ENCODE measurements at regions not wholly inside any gene's neighbourhood (a gene's known extent, or its start where the extent isn't known, plus 50 kb on each side); places are given as distances from the start of the nearest gene placed in this dataset.

DNA sequence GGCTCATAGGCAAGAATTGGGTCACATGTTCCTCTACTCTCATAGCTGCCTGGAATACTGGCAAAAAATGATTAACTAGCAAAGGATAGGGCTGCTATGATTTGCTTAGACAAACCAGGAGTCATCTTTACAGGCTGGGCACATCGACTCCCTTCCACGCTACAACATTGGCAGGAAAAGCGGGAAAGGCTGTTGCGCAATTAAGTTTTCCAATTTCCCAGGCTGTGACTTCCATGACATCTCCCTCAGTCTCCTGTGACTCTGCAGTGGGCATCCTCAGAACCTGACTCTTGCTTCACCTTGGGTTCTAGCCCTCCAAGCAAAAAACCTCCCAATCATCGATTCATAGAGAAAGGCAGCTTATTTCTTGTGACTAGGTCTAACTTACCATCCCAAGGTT is 184.5 kb upstream of the E2F7 start:
- H3K4me3 ChIP-seq (ENCODE audit: low read depth, low read length): no peak overlapping the region
- no peak for TF ChIP-seq CTCF (IDR thresholded peaks at IDR 0.05; ENCODE audit: low read depth, low read length)

- no peak for TF ChIP-seq CTCF (IDR thresholded peaks at IDR 0.05; ENCODE audit: low read depth, low read length)
- H3K4me3 ChIP-seq (ENCODE audit: low read depth, low read length): no peak overlapping the region
Observed at GRCh38 chr12:77248036-77248435, 182.7 kb upstream of the E2F7 start.

GRCh38 chr12:77247542-77247941 is 182.2 kb upstream of the E2F7 start:
- no peak overlapping the region for H3K4me3 ChIP-seq (ENCODE audit: low read depth, low read length)
- TF ChIP-seq CTCF (IDR thresholded peaks at IDR 0.05; ENCODE audit: low read depth, low read length): no peak

GRCh38 chr12:77243345-77243744 is 178.0 kb upstream of the E2F7 start:
- no peak overlapping the region for H3K4me3 ChIP-seq (ENCODE audit: low read depth, low read length)
- TF ChIP-seq CTCF (IDR thresholded peaks at IDR 0.05; ENCODE audit: low read depth, low read length): no peak

DNA sequence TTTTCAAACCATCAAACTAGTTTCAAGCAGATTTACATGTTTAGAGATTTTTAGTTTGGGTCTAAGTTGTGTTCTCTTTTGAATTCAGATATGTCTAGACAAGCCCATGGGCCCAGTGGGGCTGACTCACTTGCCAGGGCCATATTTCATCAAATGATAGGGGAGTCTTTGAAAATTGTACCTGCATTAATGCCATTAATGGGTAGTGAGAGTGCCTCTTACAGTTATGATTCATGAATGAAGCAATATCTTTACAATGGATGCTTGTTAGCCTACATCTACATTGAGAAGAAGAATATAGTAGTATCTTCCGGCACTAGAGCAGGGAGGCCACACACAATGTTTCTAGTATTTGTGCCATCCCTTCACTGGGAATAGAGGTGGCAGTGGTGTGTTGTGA is 174.2 kb upstream of the E2F7 start:
- no peak for TF ChIP-seq CTCF (IDR thresholded peaks at IDR 0.05; ENCODE audit: low read depth, low read length)
- H3K4me3 ChIP-seq (ENCODE audit: low read depth, low read length): no peak overlapping the region

DNA sequence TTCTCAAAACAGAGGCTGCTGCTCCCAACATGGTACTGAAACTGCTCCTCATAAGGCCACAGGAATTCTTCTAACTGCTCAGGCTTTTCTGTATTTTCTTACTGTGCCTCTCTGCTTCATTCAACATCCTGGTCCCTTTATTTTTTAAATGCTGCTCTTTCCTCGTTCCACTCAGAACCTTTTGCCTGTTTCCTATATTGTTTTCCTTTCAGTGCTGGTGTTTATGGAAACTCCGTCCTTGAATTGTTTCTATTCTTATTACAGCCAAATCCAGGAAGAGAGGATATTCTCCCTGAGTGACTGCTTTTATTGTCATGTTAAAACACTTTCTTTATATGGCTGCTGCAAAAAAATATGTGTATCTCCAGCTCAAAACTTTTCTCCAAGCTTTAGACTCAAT is 173.0 kb upstream of the E2F7 start:
- no peak overlapping the region for H3K4me3 ChIP-seq (ENCODE audit: low read depth, low read length)
- TF ChIP-seq CTCF (IDR thresholded peaks at IDR 0.05; ENCODE audit: low read depth, low read length): no peak

DNA sequence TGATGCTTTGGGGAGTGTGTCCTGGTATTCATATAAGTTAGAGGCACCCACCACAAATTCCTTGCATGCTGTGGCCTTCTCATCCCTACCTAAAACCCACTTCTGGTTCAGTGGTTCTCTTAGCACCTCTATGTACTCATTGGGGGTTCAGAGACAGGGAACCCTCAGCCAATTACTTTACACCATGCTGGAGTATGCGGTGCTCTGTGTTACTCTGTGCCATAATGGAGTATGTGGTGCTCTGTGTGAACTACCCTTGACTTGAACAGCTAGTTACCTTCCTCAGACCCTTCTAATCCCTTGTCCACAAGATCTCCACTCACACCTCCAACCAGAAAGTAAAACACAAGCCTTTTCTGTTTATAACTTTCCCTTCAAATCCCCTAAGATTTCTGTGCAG is 172.5 kb upstream of the E2F7 start:
- TF ChIP-seq CTCF (IDR thresholded peaks at IDR 0.05; ENCODE audit: low read depth, low read length): no peak
- H3K4me3 ChIP-seq (ENCODE audit: low read depth, low read length): no peak overlapping the region
